ENCODE measurements at regions not wholly inside any gene's neighbourhood (a gene's known extent, or its start where the extent isn't known, plus 50 kb on each side); places are given as distances from the start of the nearest gene placed in this dataset.
"Not testable (repeated sequence)": the region's sequence is repeated elsewhere in the genome, so short reads cannot be mapped to it uniquely, and the experiment has no call there.

DNA sequence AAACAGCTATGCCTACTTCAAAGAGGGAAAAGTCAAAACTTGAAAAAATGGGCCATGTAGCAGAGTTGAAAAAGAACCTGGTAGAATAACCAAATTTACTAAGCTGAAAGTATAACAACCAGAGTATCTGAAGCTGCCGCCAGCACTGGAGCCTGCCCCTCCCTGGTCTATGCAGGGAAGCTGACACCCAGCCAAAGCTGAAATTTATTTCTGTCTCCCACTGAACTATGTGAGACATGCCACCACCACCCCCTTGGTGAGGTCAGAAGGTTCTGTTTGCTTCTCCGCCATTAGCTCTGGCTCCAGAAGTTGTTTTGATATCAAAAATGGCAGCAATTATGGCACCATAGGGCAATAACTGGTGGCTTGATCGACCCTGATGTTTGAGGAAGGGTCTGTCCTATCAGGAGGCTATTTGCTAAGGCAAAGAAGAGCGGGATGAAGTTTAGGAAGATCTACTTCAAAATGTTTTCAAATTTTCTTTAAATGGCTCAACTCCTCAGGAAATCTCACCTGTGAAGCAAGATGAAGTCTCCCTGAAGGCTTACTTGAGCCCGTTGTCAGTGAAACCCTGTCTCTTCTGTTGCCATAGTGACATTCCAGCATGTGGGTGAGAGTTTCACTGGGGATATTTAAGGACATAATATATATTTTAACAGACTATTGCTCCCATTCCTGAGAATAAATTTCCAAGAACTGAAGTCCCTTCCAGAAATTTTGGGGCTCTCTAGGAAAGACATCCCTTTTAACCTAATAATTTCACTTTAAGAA lies 122.0 kb downstream of the COPRS start:
- no peak overlapping the region for H3K4me3 ChIP-seq (ENCODE audit: low read depth, low read length)
- no peaks in the 10 kb centered on the region for H3K9me3 ChIP-seq (ENCODE audit: control insufficient read depth, insufficient read depth, low read length)
- no peaks in the 10 kb centered on the region for H3K36me3 ChIP-seq (ENCODE audit: control insufficient read depth, insufficient read depth, low read length)
- no peaks in the 10 kb centered on the region for H3K27me3 ChIP-seq (ENCODE audit: control insufficient read depth, insufficient read depth, low read length)
- H3K9ac ChIP-seq (ENCODE audit: low read depth, low read length): no peak overlapping the region
- 0 out of 2 replicates have a peak, but pooled peaks cover 4% of the 10 kb centered on the region for H3K4me1 ChIP-seq (ENCODE audit: control insufficient read depth, insufficient read depth, low read length)
- no peak overlapping the region for H3K27ac ChIP-seq (ENCODE audit: low read depth, low read length)

DNA sequence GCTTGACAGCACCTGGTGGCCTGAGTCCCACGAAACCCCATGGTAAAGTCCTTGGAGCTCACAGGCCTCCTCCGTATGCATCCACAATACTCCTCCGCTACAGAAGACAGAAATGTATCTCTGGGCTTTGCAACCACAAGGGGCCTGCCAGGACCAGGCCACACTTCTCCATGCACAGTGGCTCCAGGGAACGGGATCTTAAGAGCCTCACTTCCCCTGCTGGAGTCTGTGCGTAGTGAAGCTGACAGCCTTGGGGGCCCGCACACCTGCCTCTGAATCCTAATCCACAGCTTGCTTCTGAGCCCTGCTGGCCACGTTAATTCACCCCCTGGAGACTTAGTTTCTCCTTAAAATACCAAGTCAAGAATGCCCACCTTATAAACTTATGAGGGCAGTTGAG lies 125.7 kb downstream of the COPRS start:
- no peaks in the 10 kb centered on the region for H3K36me3 ChIP-seq (ENCODE audit: control insufficient read depth, insufficient read depth, low read length)
- H3K27me3 ChIP-seq (ENCODE audit: control insufficient read depth, insufficient read depth, low read length): no peaks in the 10 kb centered on the region
- H3K4me3 ChIP-seq (ENCODE audit: low read depth, low read length): no peak overlapping the region
- no peaks in the 10 kb centered on the region for H3K4me1 ChIP-seq (ENCODE audit: control insufficient read depth, insufficient read depth, low read length)
- H3K27ac ChIP-seq (ENCODE audit: low read depth, low read length): no peak overlapping the region
- no peak overlapping the region for H3K9ac ChIP-seq (ENCODE audit: low read depth, low read length)
- no peaks in the 10 kb centered on the region for H3K9me3 ChIP-seq (ENCODE audit: control insufficient read depth, insufficient read depth, low read length)

DNA sequence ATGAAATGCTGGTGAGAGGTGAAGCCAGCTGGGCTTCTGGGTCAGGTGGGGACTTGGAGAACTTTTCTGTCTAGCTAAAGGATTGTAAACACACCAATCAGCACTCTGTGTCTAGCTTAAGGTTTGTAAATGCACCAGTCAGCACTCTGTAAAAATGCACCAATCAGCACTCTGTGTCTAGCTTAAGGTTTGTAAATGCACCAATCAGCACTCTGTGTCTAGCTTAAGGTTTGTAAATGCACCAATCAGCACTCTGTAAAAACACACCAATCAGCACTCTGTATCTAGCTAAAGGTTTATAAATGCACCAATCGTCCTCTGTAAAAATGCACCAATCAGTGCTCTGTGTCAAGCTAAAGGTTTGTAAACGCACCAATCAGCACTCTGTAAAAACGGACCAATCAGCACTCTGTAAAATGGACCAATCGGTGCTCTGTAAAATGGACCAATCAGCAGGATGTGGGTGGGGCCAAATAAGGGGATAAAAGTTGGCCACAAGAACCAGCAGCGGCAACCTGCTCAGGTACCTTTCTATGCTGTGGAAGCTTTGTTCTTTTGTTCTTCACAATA lies 127.4 kb downstream of the COPRS start:
- H3K4me1 ChIP-seq (ENCODE audit: control insufficient read depth, insufficient read depth, low read length); H3K9me3 ChIP-seq (ENCODE audit: control insufficient read depth, insufficient read depth, low read length); H3K4me3 ChIP-seq (ENCODE audit: low read depth, low read length): not testable (repeated sequence)

DNA sequence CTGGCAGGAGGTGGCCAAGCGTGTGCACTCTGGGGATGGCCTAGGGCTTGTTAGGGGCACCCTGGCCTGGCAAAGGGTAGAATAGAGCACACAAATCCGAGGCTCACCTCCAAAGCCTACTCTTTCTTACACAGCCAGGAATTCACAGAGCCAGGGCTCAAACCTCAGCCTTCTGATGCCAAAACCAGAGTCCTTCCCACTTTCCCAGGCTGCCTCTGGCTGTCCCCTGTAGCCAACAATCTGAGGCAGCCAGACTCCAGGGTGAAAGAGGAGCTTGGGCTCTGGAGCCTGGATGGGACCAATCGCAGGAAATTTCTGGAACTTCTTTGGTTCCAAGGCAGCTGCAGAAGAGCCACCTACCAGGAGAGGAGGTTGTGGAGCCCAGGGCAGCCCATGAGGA lies 127.9 kb downstream of the COPRS start:
- H3K9ac ChIP-seq (ENCODE audit: low read depth, low read length): no peak overlapping the region
- H3K27me3 ChIP-seq (ENCODE audit: control insufficient read depth, insufficient read depth, low read length): no peaks in the 10 kb centered on the region
- no peak overlapping the region for H3K4me3 ChIP-seq (ENCODE audit: low read depth, low read length)
- H3K27ac ChIP-seq (ENCODE audit: low read depth, low read length): no peak overlapping the region
- no peaks in the 10 kb centered on the region for H3K4me1 ChIP-seq (ENCODE audit: control insufficient read depth, insufficient read depth, low read length)
- H3K9me3 ChIP-seq (ENCODE audit: control insufficient read depth, insufficient read depth, low read length): no peaks in the 10 kb centered on the region
- H3K36me3 ChIP-seq (ENCODE audit: control insufficient read depth, insufficient read depth, low read length): no peaks in the 10 kb centered on the region

More for the DNA sequence above, 127.4 kb downstream of the COPRS start:
- not testable (repeated sequence) for H3K27me3 ChIP-seq (ENCODE audit: control insufficient read depth, insufficient read depth, low read length); H3K9ac ChIP-seq (ENCODE audit: low read depth, low read length); H3K27ac ChIP-seq (ENCODE audit: low read depth, low read length); H3K36me3 ChIP-seq (ENCODE audit: control insufficient read depth, insufficient read depth, low read length)

DNA sequence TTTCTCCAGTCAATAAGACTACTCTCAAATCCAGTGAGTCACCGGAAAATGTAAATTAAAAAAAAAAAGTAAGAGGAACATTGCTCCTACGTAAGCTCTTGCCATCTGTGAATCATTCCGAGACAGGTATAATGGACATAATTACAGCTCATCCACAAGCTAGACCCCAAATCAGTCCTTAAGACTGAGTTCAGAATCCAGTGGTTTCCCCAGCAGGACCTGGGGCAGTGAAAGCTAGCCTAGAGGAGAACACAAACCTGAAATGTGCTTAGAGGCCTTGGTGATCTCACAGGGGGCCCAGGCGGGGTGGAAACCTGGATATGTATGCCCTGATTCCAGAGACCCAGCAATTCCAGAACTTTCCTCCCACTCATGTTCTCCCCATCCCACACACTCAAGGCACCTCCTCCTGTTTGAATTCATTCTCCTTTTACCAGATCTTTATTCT lies 132.0 kb downstream of the COPRS start:
- H3K36me3 ChIP-seq (ENCODE audit: control insufficient read depth, insufficient read depth, low read length): no peaks in the 10 kb centered on the region
- no peaks in the 10 kb centered on the region for H3K27me3 ChIP-seq (ENCODE audit: control insufficient read depth, insufficient read depth, low read length)
- H3K9ac ChIP-seq (ENCODE audit: low read depth, low read length): no peak overlapping the region
- H3K27ac ChIP-seq (ENCODE audit: low read depth, low read length): no peak overlapping the region
- no peaks in the 10 kb centered on the region for H3K4me1 ChIP-seq (ENCODE audit: control insufficient read depth, insufficient read depth, low read length)
- no peaks in the 10 kb centered on the region for H3K9me3 ChIP-seq (ENCODE audit: control insufficient read depth, insufficient read depth, low read length)
- H3K4me3 ChIP-seq (ENCODE audit: low read depth, low read length): no peak overlapping the region

DNA sequence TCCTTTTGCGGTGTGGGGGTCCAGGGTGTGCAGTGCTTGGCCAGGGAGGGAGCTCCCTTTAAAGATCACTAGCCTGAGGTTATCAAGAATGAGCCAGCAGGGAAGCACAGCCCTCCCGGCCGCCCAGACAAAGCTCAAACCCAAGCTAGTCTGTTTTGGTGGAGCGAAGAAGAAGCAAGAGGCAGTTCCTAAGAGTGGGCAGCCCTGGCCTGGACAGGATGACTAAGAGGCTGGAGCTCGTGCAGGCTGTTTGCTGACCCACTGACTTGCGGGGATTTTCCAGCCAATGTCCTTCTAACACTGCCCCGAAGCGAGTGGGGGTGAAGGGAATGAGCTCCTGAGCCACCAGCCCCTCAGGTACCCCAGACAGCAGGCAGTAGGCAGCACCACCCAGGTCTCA lies 134.4 kb downstream of the COPRS start:
- Histone ChIP-seq H3K9me3 (ENCODE audit: control insufficient read depth, insufficient read depth, low read length) (no peaks in the 10 kb centered on the region), H3K4me1 (ENCODE audit: control insufficient read depth, insufficient read depth, low read length) (no peaks in the 10 kb centered on the region), H3K27me3 (ENCODE audit: control insufficient read depth, insufficient read depth, low read length) (no peaks in the 10 kb centered on the region), H3K27ac (ENCODE audit: low read depth, low read length) (no peak overlapping the region), H3K36me3 (ENCODE audit: control insufficient read depth, insufficient read depth, low read length) (no peaks in the 10 kb centered on the region), H3K4me3 (ENCODE audit: low read depth, low read length) (no peak overlapping the region), H3K9ac (ENCODE audit: low read depth, low read length) (no peak overlapping the region)

DNA sequence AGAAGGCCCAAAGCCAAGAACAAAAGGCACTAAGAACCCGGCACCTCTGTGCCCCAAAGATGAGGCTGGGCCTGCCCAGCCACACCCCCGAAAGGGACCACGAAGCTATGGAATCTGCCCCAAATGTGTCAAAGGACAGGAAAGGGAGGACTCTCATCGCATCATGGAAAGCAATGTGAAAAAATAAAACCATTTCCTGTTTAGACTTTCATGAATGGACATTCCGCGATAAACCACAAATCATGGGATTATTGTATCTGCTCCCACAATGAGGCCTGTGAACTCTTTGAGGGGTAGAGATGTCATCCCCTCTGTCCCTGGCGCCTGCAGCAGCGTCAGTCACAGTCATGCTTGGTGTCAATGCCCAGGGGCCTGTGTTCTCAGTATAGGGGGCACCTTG lies 135.0 kb downstream of the COPRS start:
- H3K4me3 ChIP-seq (ENCODE audit: low read depth, low read length): no peak overlapping the region
- no peaks in the 10 kb centered on the region for H3K9me3 ChIP-seq (ENCODE audit: control insufficient read depth, insufficient read depth, low read length)
- H3K27me3 ChIP-seq (ENCODE audit: control insufficient read depth, insufficient read depth, low read length): no peaks in the 10 kb centered on the region
- H3K9ac ChIP-seq (ENCODE audit: low read depth, low read length): no peak overlapping the region
- H3K27ac ChIP-seq (ENCODE audit: low read depth, low read length): no peak overlapping the region
- H3K4me1 ChIP-seq (ENCODE audit: control insufficient read depth, insufficient read depth, low read length): no peaks in the 10 kb centered on the region
- no peaks in the 10 kb centered on the region for H3K36me3 ChIP-seq (ENCODE audit: control insufficient read depth, insufficient read depth, low read length)

DNA sequence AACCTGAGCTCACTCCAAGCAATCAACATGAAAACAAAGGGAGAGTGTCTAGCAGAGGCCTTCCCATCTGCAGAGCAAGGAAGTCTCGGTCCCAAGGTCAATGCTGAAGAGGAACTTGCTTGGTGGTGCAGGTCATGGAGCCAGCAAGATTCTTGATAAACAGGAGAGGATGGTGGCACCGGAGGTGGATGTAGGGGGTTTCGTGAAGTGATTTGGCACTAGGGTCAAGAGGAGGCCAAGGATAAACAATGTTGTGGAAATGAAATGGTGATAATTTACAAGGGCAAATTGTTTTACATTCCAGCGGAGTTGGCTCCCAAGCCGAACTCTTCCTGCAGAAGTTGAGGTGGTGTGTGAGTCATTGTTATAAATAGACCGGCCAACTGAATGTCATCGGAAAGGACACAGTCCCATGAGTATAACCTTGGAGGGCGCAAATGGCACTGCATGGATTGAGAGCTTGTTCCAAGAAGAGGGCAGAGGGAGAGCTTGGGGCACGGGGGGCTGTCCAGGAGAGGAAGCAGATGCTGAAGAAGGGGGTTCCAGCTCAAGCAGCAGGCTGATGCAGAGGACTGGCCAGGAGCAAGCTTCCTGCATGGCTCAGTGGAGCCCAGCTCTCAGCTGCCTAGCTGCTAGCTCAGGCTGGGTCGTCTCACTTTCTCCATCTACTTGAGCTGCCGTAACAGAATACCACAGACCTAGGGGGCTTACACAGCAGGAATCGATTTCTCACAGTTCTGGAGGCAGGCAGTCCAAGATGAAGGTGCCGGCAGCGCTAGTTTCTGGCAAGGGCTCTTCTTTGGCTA lies 136.6 kb downstream of the COPRS start:
- Histone ChIP-seq H3K9me3 (ENCODE audit: control insufficient read depth, insufficient read depth, low read length) (no peaks in the 10 kb centered on the region), H3K4me3 (ENCODE audit: low read depth, low read length) (no peak overlapping the region), H3K36me3 (ENCODE audit: control insufficient read depth, insufficient read depth, low read length) (no peaks in the 10 kb centered on the region), H3K9ac (ENCODE audit: low read depth, low read length) (no peak overlapping the region), H3K4me1 (ENCODE audit: control insufficient read depth, insufficient read depth, low read length) (no peaks in the 10 kb centered on the region), H3K27me3 (ENCODE audit: control insufficient read depth, insufficient read depth, low read length) (no peaks in the 10 kb centered on the region), H3K27ac (ENCODE audit: low read depth, low read length) (no peak overlapping the region)

DNA sequence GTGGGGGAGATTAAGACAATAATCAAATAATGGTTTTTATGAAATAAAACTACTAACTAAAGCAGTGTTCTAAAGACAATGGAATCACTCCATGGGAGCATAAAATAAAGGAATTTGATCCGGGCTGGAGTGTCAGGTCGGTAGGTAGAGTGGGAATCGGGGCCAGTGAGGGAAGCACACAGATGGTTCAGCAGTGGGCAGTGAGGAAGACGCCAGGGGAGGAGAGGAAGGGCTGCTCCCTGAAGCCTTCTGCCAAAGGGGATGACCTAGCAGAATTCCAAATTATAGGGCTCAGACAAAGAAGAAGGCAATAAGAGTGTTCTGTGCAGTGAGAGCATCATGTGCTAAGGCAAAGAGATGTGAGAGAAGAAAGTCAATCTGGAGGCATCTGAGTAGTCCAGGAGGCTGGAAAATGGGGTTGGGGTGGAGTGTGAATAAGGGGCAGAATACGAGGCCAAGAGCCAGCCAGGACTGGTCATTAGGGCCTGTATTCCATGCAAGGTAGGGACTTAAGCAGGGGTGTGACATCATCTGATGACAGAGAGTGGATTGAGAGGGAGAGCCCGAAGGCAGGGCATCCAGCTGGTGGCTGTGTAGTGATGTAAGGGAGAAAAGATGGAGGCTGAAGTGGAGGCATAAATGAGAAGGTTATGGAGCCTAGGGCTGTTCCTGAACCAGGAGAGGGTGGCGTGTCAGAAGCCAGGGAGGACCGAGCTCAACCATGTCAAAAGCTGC lies 137.6 kb downstream of the COPRS start:
- Histone ChIP-seq H3K9me3 (ENCODE audit: control insufficient read depth, insufficient read depth, low read length) (no peaks in the 10 kb centered on the region), H3K27ac (ENCODE audit: low read depth, low read length) (no peak overlapping the region), H3K9ac (ENCODE audit: low read depth, low read length) (no peak overlapping the region), H3K36me3 (ENCODE audit: control insufficient read depth, insufficient read depth, low read length) (no peaks in the 10 kb centered on the region), H3K4me1 (ENCODE audit: control insufficient read depth, insufficient read depth, low read length) (no peaks in the 10 kb centered on the region), H3K27me3 (ENCODE audit: control insufficient read depth, insufficient read depth, low read length) (no peaks in the 10 kb centered on the region), H3K4me3 (ENCODE audit: low read depth, low read length) (no peak overlapping the region)

DNA sequence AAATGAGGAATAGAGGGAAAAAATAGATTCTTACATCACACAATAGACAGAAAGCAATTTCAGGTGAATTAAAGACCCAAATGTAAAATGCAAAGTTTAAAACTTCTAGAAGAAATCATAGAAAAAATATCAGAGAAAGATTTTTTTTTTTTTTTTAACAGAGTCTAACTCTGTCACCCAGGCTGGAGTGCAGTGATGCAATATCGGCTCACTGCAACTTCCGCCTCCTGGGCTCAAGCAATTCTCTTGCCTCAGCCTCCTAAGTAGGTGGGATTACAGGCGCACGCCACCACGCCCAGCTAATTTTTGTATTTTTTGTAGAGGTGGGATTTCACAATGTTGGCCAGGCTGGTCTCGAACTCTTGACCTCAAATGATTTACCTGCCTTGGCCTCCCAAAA lies 141.8 kb downstream of the COPRS start:
- H3K9me3 ChIP-seq (ENCODE audit: control insufficient read depth, insufficient read depth, low read length); H3K4me3 ChIP-seq (ENCODE audit: low read depth, low read length); H3K27me3 ChIP-seq (ENCODE audit: control insufficient read depth, insufficient read depth, low read length); H3K36me3 ChIP-seq (ENCODE audit: control insufficient read depth, insufficient read depth, low read length); H3K9ac ChIP-seq (ENCODE audit: low read depth, low read length); H3K27ac ChIP-seq (ENCODE audit: low read depth, low read length); H3K4me1 ChIP-seq (ENCODE audit: control insufficient read depth, insufficient read depth, low read length): not testable (repeated sequence)

All from HUES48 (cell line).